ENCODE measurements at regions not wholly inside any gene's neighbourhood (a gene's known extent, or its start where the extent isn't known, plus 50 kb on each side); places are given as distances from the start of the nearest gene placed in this dataset.

GRCh38 chr15:39213385-39213840, 367.5 kb upstream of the THBS1 start:
- Histone ChIP-seq H3K9me3 (ENCODE audit: low read length) (no peaks in the 10 kb centered on the region), H3K4me2 (ENCODE audit: low read length) (no peak overlapping the region), H3K27ac (ENCODE audit: low read depth, low read length, poor library complexity, severe bottlenecking) (no peak overlapping the region), H3K4me1 (ENCODE audit: insufficient read depth, low read length, poor library complexity, severe bottlenecking) (no peaks in the 10 kb centered on the region), H4K20me1 (ENCODE audit: insufficient read depth, low read length) (no peaks in the 10 kb centered on the region), H2AFZ (ENCODE audit: low read length) (no peak overlapping the region), H3K79me2 (ENCODE audit: insufficient read depth, low read depth, low read length) (no peaks in the 10 kb centered on the region), H3K9me2 (ENCODE audit: insufficient read depth, low read length) (no peaks in the 10 kb centered on the region), H3K4me3 (ENCODE audit: low read depth, low read length, poor library complexity, severe bottlenecking) (no peak overlapping the region), H3K36me3 (ENCODE audit: insufficient read depth, low read length) (no peaks in the 10 kb centered on the region)
- no TSS peak for BruUV-seq (replicated peaks)
- intact Hi-C loops (cut with micrococcal nuclease; ENCODE audit: unreplicated experiment) = no loop called here
- no peak for DNase-seq (ENCODE audit: low spot score)
- ChIA-PET CTCF (ENCODE audit: unreplicated experiment) (no interaction called here), POLR2A (no interaction called here)
- TF ChIP-seq CTCF (conservative IDR thresholded peaks at IDR 0.05; ENCODE audit: low read length) (no peak), EZH2phosphoT487 (IDR thresholded peaks at IDR 0.05; ENCODE audit: borderline replicate concordance, low read depth, low read length) (no peak)

- Histone ChIP-seq H3K9me2 (ENCODE audit: insufficient read depth, low read length) (no peaks in the 10 kb centered on the region), H3K79me2 (ENCODE audit: insufficient read depth, low read depth, low read length) (no peaks in the 10 kb centered on the region), H3K9me3 (ENCODE audit: low read length) (no peaks in the 10 kb centered on the region), H3K4me1 (ENCODE audit: insufficient read depth, low read length, poor library complexity, severe bottlenecking) (no peaks in the 10 kb centered on the region), H4K20me1 (ENCODE audit: insufficient read depth, low read length) (no peaks in the 10 kb centered on the region), H3K4me3 (ENCODE audit: low read depth, low read length, poor library complexity, severe bottlenecking) (no peak overlapping the region), H2AFZ (ENCODE audit: low read length) (no peak overlapping the region), H3K4me2 (ENCODE audit: low read length) (no peak overlapping the region), H3K36me3 (ENCODE audit: insufficient read depth, low read length) (no peaks in the 10 kb centered on the region), H3K27ac (ENCODE audit: low read depth, low read length, poor library complexity, severe bottlenecking) (no peak overlapping the region)
- no TSS peak for BruUV-seq (replicated peaks)
- POLR2A ChIA-PET = no interaction called here
- CTCF ChIA-PET (ENCODE audit: unreplicated experiment) = no interaction called here
- TF ChIP-seq EZH2phosphoT487 (IDR thresholded peaks at IDR 0.05; ENCODE audit: borderline replicate concordance, low read depth, low read length) = no peak
- TF ChIP-seq CTCF (conservative IDR thresholded peaks at IDR 0.05; ENCODE audit: low read length) = no peak
- no peak for DNase-seq (ENCODE audit: low spot score)
- intact Hi-C loops (cut with micrococcal nuclease; ENCODE audit: unreplicated experiment) = no loop called here
These were observed 365.9 kb upstream of the THBS1 start for GRCh38 chr15:39215015-39215414.

- TF ChIP-seq CTCF (conservative IDR thresholded peaks at IDR 0.05; ENCODE audit: low read length) = no peak
- no peak for TF ChIP-seq EZH2phosphoT487 (IDR thresholded peaks at IDR 0.05; ENCODE audit: borderline replicate concordance, low read depth, low read length)
- H4K20me1 ChIP-seq (ENCODE audit: insufficient read depth, low read length) = no peaks in the 10 kb centered on the region
- DNase-seq (ENCODE audit: low spot score) = no peak
- H3K36me3 ChIP-seq (ENCODE audit: insufficient read depth, low read length) = no peaks in the 10 kb centered on the region
- H3K27ac ChIP-seq (ENCODE audit: low read depth, low read length, poor library complexity, severe bottlenecking) = no peak overlapping the region
- no peak overlapping the region for H2AFZ ChIP-seq (ENCODE audit: low read length)
- H3K9me3 ChIP-seq (ENCODE audit: low read length) = no peaks in the 10 kb centered on the region
- no peak overlapping the region for H3K4me3 ChIP-seq (ENCODE audit: low read depth, low read length, poor library complexity, severe bottlenecking)
- ChIA-PET POLR2A (no interaction called here), CTCF (ENCODE audit: unreplicated experiment) (no interaction called here)
- intact Hi-C loops (cut with micrococcal nuclease; ENCODE audit: unreplicated experiment) = no loop called here
- no peak overlapping the region for H3K4me2 ChIP-seq (ENCODE audit: low read length)
- BruUV-seq (replicated peaks) = no TSS peak
- no peaks in the 10 kb centered on the region for H3K4me1 ChIP-seq (ENCODE audit: insufficient read depth, low read length, poor library complexity, severe bottlenecking)
- no peaks in the 10 kb centered on the region for H3K9me2 ChIP-seq (ENCODE audit: insufficient read depth, low read length)
- no peaks in the 10 kb centered on the region for H3K79me2 ChIP-seq (ENCODE audit: insufficient read depth, low read depth, low read length)
These were observed 364.1 kb upstream of the THBS1 start for GRCh38 chr15:39216816-39217215.

All from OCI-LY7 (cell line).